HFF-Myc (cell line): ENCODE measurements at regions not wholly inside any gene's neighbourhood (a gene's known extent, or its start where the extent isn't known, plus 50 kb on each side); places are given as distances from the start of the nearest gene placed in this dataset.

Experiments
- DNase-seq: peaks from one replicate; pipeline ENCODE4 v3.0.0-alpha.2; 2011; ENCODE audit warnings: low read depth; ENCODE audit errors: extremely low read depth
- H3K4me3 ChIP-seq: replicated peaks from 2 replicates; pipeline ENCODE4 v1.5.1; 2011; ENCODE audit warnings: low read depth, mild to moderate bottlenecking, control low read depth, low read length
- CTCF ChIP-seq: IDR thresholded peaks from 2 replicates; pipeline ENCODE4 v1.5.1; 2012; ENCODE audit warnings: mild to moderate bottlenecking, low read depth, low read length, control low read depth; ENCODE audit errors: missing control alignments

DNA sequence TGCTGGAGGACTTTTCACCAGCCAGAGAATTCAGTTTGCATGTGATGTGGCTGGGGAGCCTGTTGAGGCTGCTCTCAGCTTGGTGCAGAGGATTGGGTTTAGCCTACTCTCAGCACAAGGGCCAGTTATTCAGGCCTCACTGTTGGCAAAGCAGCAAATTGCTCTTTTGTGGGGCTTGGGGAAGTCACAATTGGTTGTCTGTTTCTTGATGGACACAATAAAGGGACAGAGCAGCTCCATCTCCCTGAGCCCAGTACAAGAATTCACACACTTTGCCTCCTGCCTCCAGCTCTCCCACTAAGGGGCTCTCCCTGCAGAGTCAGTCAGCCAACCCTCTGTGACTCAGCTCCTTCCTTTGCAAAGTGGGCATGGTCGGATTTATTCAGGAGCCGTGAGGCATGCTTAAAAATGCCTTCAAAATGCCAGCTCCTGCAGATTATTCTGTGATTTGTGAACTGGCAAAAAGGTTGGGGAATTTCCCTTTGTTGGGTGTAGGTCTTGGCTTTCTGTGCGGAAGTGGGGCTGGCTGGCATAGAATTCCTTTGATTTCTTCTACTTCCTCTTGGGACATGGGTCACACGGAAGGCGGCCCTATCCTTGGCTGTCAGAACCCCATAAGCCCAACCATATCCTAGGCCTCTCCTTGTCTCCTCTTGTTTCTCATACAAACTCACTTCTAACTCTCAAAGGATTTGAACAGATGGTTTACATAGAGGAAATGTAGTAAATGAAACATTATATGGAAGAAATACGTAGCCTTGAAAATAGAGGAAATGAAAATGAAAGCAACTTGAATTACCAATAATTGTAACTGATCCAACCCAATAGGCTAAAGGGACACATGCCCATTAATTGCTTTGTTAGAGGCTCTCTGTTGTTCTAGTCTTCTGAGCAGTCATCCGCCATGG is 118.7 kb upstream of the CD180 start:
- H3K4me3 ChIP-seq: no peak overlapping the region
- no peak for DNase-seq
- TF ChIP-seq CTCF: no peak

- no peak overlapping the region for H3K4me3 ChIP-seq
- no peak for TF ChIP-seq CTCF
- no peak for DNase-seq
These were observed 115.1 kb upstream of the CD180 start for GRCh38 chr5:67311701-67312100.

DNA sequence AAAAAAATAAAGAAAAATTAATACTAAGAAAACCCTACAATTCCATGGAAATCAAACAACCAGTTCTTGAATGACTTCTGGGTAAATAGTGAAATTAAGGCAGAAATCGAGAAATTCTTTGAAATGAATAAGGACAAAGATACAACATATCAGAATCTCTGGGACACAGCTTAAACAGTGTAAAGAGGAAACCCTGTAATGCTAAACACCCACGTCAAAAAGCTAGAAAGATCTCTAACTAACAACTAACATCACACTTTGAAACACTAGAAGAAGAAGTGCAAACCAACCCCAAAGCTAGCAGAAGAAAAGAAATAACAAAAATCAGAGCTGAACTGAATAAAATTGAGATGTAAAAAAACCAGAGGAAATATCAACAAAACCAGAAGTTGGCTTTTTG is 114.6 kb upstream of the CD180 start:
- no peak for DNase-seq
- no peak overlapping the region for H3K4me3 ChIP-seq
- TF ChIP-seq CTCF: no peak

GRCh38 chr5:67310740-67311139 is 114.1 kb upstream of the CD180 start:
- no peak overlapping the region for H3K4me3 ChIP-seq
- no peak for DNase-seq
- TF ChIP-seq CTCF: no peak

DNA sequence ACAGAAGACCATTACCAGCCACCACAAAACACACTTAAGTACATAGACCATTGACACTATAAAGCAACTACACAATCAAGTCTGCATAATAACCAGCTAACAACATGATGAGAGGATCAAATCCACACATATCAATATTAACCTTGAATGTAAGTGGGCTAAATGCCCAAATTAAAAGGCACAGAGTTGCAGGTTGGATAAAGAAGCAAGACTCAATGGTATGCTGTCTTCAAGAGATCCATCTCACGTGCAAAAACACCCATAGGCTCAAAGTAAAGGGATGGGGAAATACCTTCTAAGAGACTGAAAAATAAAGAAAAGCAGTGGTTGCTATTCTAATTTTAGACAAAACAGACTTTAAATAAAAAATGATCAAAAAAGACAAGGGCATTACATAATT is 113.6 kb upstream of the CD180 start:
- no peak for TF ChIP-seq CTCF
- DNase-seq: no peak
- H3K4me3 ChIP-seq: no peak overlapping the region

- no peak for TF ChIP-seq CTCF
- no peak overlapping the region for H3K4me3 ChIP-seq
- DNase-seq: no peak
These were observed 112.5 kb upstream of the CD180 start for GRCh38 chr5:67308988-67309688.
